Esophagus muscularis mucosa (tissue), 4 donors: ENCODE measurements at regions not wholly inside any gene's neighbourhood (a gene's known extent, or its start where the extent isn't known, plus 50 kb on each side); places are given as distances from the start of the nearest gene placed in this dataset.

ENCODE experiments used
- DNase-seq: peaks from one replicate; pipeline ENCODE4 v3.0.0-alpha.2; 2017; ENCODE audit errors: extremely low spot score
- H3K27ac ChIP-seq, 4 donors: fragments of 200-600 bp; sonication (generic); replicated peaks in 1 of 4; 1 replicate in 3 of 4; 2 replicates in 1 of 4; pipeline ENCODE4 v1.5.1; 2016 to 2019; ENCODE audit warnings: mild to moderate bottlenecking in 1 of 4
- H3K27me3 ChIP-seq, 4 donors: fragments of 200-600 bp; sonication (generic); one replicate each; pipeline versions ENCODE4 v1.5.1 to v1.6.0; 2016 to 2019
- H3K36me3 ChIP-seq, 4 donors: fragments of 200-600 bp; sonication (generic); one replicate each; pipeline ENCODE4 v1.5.1; 2016 to 2019
- H3K4me1 ChIP-seq, 4 donors: fragments of 200-600 bp; sonication (generic); one replicate each; pipeline ENCODE4 v1.5.1; 2016 to 2019
- H3K4me3 ChIP-seq, 4 donors: fragments of 200-600 bp; sonication (generic); 1 replicate in 2 of 4; 2 replicates in 2 of 4; pipeline ENCODE4 v1.5.1; 2016 to 2019; ENCODE audit warnings: mild to moderate bottlenecking in 4 of 4, moderate library complexity in 1 of 4
- H3K9me3 ChIP-seq, 4 donors: fragments of 200-600 bp; sonication (generic); 1 replicate in 3 of 4; 2 replicates in 1 of 4; pipeline ENCODE4 v1.5.1; 2016 to 2019
- EP300 ChIP-seq: sonication (generic); formaldehyde crosslinking; IDR thresholded peaks from one replicate; pipeline ENCODE4 v1.6.1; 2017; ENCODE audit warnings: antibody characterized with exemption
- POLR2A ChIP-seq: fragments of 450-650 bp; IDR thresholded peaks from one replicate; pipeline ENCODE4 v1.6.1; 2017; ENCODE audit warnings: antibody characterized with exemption, moderate library complexity, mild to moderate bottlenecking, low read depth
- POLR2AphosphoS5 ChIP-seq, 2 donors: sonication (generic); formaldehyde crosslinking; IDR thresholded peaks; one replicate each; pipeline ENCODE4 v1.6.1; 2017; ENCODE audit warnings: antibody characterized with exemption in 2 of 2
- WGBS: methylation state at CpG from one replicate; pipeline ENCODE4 v1.1.5; 2018; 5-methylcytosine and 5-hydroxymethylcytosine counted together
- intact Hi-C: fragments of 100-400 bp; cut with DNase I; formaldehyde crosslinking; loops from one replicate; pipeline ENCODE4 v1.15.1; 2023
- TF ChIP-seq, protein P1 (sequence below), 3 experiments: fragments of 200-600 bp in 2 of 3; fragments of 450-650 bp in 1 of 3; sonication (generic) in 2 of 3; IDR thresholded peaks; one replicate each; pipeline ENCODE4 v1.5.1; 2017 to 2019; ENCODE audit warnings: antibody characterized with exemption in 3 of 3, mild to moderate bottlenecking in 2 of 3, moderate library complexity in 1 of 3

DNA sequence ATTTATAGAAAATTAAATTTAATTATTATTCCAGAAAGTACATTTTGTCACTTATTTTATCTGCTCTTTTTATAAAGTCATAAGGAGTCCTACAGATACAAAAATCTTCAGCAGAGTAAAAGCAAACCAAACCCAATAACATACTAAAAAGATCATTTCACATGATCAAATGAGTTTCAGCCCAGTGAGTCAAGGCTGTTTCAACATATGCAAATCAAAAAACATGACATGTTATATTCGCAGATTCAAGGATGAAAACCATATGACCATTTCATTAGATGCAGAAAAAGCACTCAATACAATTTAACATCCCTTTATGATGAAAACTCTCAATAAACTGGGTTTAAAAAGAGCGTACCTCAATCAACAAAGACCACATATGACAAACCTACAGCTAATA is 214.3 kb downstream of the FAT4 start:
- intact Hi-C loops: no loop called here
- DNase-seq: no peak
- Histone ChIP-seq H3K36me3 (no peaks in the 10 kb centered on the region), H3K27ac (no peak overlapping the region), H3K4me1 (no peaks in the 10 kb centered on the region), H3K27me3 (no peaks in the 10 kb centered on the region), H3K4me3 (no peak overlapping the region), H3K9me3 (no peaks in the 10 kb centered on the region)
- TF ChIP-seq EP300: no peak
- TF ChIP-seq POLR2AphosphoS5 (IDR thresholded peaks at IDR 0.05): no peak
- TF ChIP-seq POLR2A: no peak
- TF ChIP-seq, protein P1, sequence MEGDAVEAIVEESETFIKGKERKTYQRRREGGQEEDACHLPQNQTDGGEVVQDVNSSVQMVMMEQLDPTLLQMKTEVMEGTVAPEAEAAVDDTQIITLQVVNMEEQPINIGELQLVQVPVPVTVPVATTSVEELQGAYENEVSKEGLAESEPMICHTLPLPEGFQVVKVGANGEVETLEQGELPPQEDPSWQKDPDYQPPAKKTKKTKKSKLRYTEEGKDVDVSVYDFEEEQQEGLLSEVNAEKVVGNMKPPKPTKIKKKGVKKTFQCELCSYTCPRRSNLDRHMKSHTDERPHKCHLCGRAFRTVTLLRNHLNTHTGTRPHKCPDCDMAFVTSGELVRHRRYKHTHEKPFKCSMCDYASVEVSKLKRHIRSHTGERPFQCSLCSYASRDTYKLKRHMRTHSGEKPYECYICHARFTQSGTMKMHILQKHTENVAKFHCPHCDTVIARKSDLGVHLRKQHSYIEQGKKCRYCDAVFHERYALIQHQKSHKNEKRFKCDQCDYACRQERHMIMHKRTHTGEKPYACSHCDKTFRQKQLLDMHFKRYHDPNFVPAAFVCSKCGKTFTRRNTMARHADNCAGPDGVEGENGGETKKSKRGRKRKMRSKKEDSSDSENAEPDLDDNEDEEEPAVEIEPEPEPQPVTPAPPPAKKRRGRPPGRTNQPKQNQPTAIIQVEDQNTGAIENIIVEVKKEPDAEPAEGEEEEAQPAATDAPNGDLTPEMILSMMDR (IDR thresholded peaks at IDR 0.05): no peak
- WGBS: 90% methylated on average over 2 of the region's 2 CpGs

DNA sequence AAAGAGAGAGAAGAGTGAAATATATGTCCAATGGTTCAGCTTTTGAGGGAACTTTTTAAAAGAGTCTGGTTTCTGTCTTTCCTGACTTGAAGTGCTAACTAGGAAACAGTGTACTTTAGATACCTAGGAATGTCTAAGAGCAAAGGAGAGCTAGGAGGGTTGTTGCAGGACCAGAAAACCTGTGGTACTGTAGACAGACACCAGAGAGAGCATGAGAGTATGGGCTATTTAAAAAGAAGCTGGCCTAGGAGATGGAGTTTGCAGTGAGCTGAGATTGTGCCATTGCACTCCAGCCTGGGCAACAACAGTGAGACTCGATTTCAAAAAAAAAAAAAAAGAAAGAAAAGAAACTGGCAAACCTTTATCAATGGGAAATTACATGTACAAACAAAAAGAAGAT is 223.9 kb downstream of the FAT4 start:
- TF ChIP-seq POLR2A (no peak), EP300 (no peak), POLR2AphosphoS5 (IDR thresholded peaks at IDR 0.05) (no peak)
- TF ChIP-seq, protein P1 (IDR thresholded peaks at IDR 0.05): no peak
- Histone ChIP-seq H3K4me3 (no peak overlapping the region), H3K27me3 (no peaks in the 10 kb centered on the region), H3K4me1 (no peaks in the 10 kb centered on the region), H3K36me3 (no peaks in the 10 kb centered on the region), H3K27ac (no peak overlapping the region), H3K9me3 (peaks cover 0 to 6% (median 0%) of the 10 kb centered on the region in 4 donors)
- intact Hi-C loops: no loop called here
- 43% methylated on average over 1 of the region's 1 CpG for WGBS
- no peak for DNase-seq

DNA sequence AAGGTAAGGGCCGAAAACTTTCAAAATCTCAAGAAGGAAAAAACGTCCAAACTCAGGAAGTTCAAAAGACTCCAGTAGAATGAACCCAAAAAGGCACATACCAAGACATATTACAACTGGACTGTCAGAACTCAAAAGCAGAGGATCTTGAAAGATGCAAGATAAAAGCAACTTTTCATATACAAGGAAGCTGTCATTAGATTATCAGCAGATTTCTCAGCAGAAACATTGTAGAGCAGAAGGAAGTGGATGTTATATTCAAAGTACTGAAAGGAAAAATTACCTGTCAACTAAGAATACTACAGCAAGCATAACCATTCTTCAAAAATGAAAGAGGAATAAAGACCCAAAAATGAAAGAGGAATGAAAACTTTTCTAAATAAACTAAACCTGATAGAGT is 224.9 kb downstream of the FAT4 start:
- Histone ChIP-seq H3K27ac (no peak overlapping the region), H3K4me1 (no peaks in the 10 kb centered on the region), H3K9me3 (peaks cover 0 to 6% (median 0%) of the 10 kb centered on the region in 4 donors), H3K27me3 (no peaks in the 10 kb centered on the region), H3K36me3 (no peaks in the 10 kb centered on the region), H3K4me3 (no peak overlapping the region)
- TF ChIP-seq POLR2AphosphoS5 (IDR thresholded peaks at IDR 0.05): no peak
- TF ChIP-seq, protein P1 (IDR thresholded peaks at IDR 0.05): no peak
- TF ChIP-seq POLR2A: no peak
- TF ChIP-seq EP300: no peak
- DNase-seq: no peak
- intact Hi-C loops: no loop called here
- WGBS: 88% methylated on average over 2 of the region's 2 CpGs

DNA sequence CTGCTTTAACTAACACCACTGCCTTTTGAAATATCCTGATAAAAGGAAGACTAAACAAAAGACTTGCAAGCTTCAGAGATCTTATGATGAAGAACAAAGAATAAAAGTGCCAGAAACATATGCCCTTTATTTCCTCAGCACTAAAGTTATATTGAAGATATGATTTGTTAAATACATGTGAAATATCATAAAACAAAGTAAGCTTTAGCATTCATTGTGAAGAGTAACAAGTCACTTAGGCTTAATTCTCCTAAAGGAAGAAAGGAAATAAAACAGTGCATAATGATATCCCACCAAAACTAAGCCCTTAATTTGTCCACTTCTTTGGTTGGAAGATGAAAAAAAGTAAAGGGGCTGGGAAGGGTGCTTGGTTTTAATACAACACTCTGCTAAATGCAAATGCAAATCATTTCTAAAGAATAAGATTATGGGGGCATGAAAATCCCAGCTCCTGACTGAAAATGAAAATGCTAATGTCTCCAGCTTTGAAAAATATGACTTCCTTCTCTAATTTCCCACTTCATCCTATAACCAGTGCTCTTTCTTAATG is 227.2 kb downstream of the FAT4 start:
- H3K27ac ChIP-seq: no peak overlapping the region

More for the DNA sequence above, 227.2 kb downstream of the FAT4 start:
- TF ChIP-seq, protein P1 (IDR thresholded peaks at IDR 0.05): no peak
- TF ChIP-seq POLR2AphosphoS5 (IDR thresholded peaks at IDR 0.05) (no peak), POLR2A (no peak), EP300 (no peak)
- peaks cover 0 to 6% (median 0%) of the 10 kb centered on the region in 4 donors for H3K9me3 ChIP-seq
- no peak for DNase-seq
- no peak overlapping the region for H3K4me3 ChIP-seq
- no peaks in the 10 kb centered on the region for H3K27me3 ChIP-seq
- no peaks in the 10 kb centered on the region for H3K4me1 ChIP-seq
- no peaks in the 10 kb centered on the region for H3K36me3 ChIP-seq
- intact Hi-C loops: no loop called here
